ENCODE measurements at regions not wholly inside any gene's neighbourhood (a gene's known extent, or its start where the extent isn't known, plus 50 kb on each side); places are given as distances from the start of the nearest gene placed in this dataset.

DNA sequence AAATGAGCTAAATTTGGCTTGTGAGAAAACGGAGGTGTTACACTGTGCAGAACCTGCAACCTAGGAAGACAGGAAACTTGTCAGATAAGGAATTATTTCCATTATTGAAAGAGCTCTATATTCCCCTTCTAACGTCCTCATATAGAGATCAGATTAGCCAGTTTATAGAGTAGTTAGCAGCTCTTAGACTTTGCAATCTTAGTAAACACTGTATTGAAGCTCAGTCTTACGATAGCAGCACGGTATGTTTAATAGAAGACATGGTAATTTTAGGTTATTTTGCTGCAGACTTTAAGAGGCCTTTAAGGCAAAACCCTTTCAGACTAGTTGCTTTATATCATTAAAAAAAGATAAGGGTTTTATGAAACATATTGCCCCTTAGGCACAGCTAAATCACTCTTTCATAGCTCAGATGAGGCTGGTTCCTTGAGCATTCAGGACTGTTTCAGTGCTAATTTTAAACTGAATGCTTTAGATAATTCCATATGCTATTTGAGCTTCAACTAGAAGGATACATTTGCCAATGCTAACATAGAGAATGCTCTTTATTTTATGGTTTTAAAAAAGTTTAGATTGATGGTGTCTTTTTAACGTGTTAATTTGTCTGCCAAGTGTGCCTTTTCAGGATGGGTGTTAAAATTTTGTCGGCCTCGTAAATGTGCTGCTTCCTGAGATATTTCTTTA lies 234.3 kb downstream of the PYDC2 start:
- H3K9me3 ChIP-seq: no peaks in the 10 kb centered on the region
- H3K4me1 ChIP-seq: no peaks in the 10 kb centered on the region
- intact Hi-C loops (cut with DNase I; ENCODE audit: low total_unique reads): no loop called here
- H3K27me3 ChIP-seq: no peaks in the 10 kb centered on the region
- H3K4me3 ChIP-seq: no peak overlapping the region
- H3K27ac ChIP-seq: no peak overlapping the region
- TF ChIP-seq POLR2AphosphoS5 (IDR thresholded peaks at IDR 0.05): no peak
- no peak for TF ChIP-seq EP300 (IDR thresholded peaks at IDR 0.05)
- TF ChIP-seq, protein P1, sequence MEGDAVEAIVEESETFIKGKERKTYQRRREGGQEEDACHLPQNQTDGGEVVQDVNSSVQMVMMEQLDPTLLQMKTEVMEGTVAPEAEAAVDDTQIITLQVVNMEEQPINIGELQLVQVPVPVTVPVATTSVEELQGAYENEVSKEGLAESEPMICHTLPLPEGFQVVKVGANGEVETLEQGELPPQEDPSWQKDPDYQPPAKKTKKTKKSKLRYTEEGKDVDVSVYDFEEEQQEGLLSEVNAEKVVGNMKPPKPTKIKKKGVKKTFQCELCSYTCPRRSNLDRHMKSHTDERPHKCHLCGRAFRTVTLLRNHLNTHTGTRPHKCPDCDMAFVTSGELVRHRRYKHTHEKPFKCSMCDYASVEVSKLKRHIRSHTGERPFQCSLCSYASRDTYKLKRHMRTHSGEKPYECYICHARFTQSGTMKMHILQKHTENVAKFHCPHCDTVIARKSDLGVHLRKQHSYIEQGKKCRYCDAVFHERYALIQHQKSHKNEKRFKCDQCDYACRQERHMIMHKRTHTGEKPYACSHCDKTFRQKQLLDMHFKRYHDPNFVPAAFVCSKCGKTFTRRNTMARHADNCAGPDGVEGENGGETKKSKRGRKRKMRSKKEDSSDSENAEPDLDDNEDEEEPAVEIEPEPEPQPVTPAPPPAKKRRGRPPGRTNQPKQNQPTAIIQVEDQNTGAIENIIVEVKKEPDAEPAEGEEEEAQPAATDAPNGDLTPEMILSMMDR (IDR thresholded peaks at IDR 0.05): no peak
- no peak for TF ChIP-seq POLR2A (IDR thresholded peaks at IDR 0.05)
- no peak for DNase-seq
- no peaks in the 10 kb centered on the region for H3K36me3 ChIP-seq
- 46 to 55% (median 49%) methylated on average over 7 of the region's 7 CpGs for WGBS, 5 donors

DNA sequence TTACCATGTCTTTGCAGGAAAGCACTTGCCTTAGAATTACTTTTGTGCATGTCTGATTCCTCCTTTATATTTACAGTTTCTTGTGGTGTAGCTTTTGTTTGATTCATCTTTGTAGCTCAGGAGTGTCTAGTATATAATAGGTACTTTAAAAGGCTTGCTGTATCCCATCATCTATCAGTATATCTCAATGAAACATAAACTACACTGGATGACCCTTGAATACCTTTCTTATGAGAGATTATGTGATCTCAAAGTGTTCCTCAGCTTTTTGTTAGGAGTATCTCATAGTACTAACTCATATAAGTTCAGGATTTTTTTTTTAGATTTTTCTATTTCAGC lies 234.8 kb downstream of the PYDC2 start:
- no peak for DNase-seq
- no peaks in the 10 kb centered on the region for H3K4me1 ChIP-seq
- intact Hi-C loops (cut with DNase I; ENCODE audit: low total_unique reads): no loop called here
- TF ChIP-seq, protein P1 (IDR thresholded peaks at IDR 0.05): no peak
- TF ChIP-seq POLR2AphosphoS5 (IDR thresholded peaks at IDR 0.05) (no peak), POLR2A (IDR thresholded peaks at IDR 0.05) (no peak), EP300 (IDR thresholded peaks at IDR 0.05) (no peak)
- H3K36me3 ChIP-seq: no peaks in the 10 kb centered on the region
- H3K27ac ChIP-seq: no peak overlapping the region
- no peak overlapping the region for H3K4me3 ChIP-seq
- no peaks in the 10 kb centered on the region for H3K9me3 ChIP-seq
- H3K27me3 ChIP-seq: no peaks in the 10 kb centered on the region

DNA sequence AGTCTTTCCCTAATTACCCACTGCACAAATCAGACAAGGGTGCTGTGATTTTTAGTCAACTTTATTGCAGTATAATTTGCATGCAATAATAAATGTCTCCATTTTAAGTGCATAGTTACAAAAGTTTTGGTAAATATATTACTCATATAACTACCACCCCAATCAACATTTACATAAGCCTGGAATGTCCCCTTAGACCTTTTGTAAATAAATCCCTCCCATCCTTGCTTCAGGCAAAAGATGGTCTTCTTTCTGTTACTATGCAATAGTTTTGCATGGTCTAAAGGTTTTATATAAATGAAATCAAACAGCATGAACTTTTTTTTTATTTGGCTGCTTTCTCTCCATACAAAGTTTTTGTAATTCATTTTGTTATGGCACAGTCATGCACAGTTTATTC lies 235.4 kb downstream of the PYDC2 start:
- intact Hi-C loops (cut with DNase I; ENCODE audit: low total_unique reads): no loop called here
- no peak overlapping the region for H3K4me3 ChIP-seq
- no peaks in the 10 kb centered on the region for H3K36me3 ChIP-seq
- no peak overlapping the region for H3K27ac ChIP-seq
- TF ChIP-seq, protein P1 (IDR thresholded peaks at IDR 0.05): no peak
- TF ChIP-seq EP300 (IDR thresholded peaks at IDR 0.05) (no peak), POLR2A (IDR thresholded peaks at IDR 0.05) (no peak)
- H3K4me1 ChIP-seq: no peaks in the 10 kb centered on the region
- no peak for DNase-seq
- peaks cover 0 to under 1% (median under 1%) of the 10 kb centered on the region in 4 donors for H3K9me3 ChIP-seq
- H3K27me3 ChIP-seq: no peaks in the 10 kb centered on the region

DNA sequence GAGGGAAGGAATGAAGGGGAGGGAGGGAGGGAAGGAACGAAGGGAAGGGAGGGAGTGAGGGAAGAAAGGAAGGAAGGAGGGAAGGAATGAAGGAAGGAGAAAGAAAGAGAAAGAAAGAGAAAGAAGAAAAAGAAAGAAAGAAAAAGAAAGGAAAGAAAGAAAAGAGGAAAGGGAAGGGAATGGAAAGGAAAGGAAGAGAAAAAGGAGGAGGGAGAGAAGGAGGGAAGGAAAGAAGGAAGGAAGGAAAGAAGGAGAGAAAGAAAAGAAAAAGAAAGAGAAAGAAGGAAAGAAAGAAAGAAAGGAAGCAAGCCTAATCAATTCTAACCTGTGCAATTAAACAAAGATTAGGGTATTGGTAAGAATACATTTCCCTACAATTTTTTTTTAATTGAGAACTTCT lies 238.6 kb downstream of the PYDC2 start:
- TF ChIP-seq EP300 (IDR thresholded peaks at IDR 0.05) (no peak), POLR2A (IDR thresholded peaks at IDR 0.05) (no peak), POLR2AphosphoS5 (IDR thresholded peaks at IDR 0.05) (no peak)
- TF ChIP-seq, protein P1 (IDR thresholded peaks at IDR 0.05): no peak
- no peaks in the 10 kb centered on the region for H3K4me1 ChIP-seq
- 70 to 89% (median 81%) methylated on average over 1 of the region's 1 CpG for WGBS, 5 donors

More for the DNA sequence above, 238.6 kb downstream of the PYDC2 start:
- Histone ChIP-seq H3K4me3 (no peak overlapping the region), H3K27ac (no peak overlapping the region), H3K9me3 (peaks cover 0 to 29% (median 23%) of the 10 kb centered on the region in 4 donors), H3K36me3 (no peaks in the 10 kb centered on the region), H3K27me3 (no peaks in the 10 kb centered on the region)
- intact Hi-C loops (cut with DNase I; ENCODE audit: low total_unique reads): no loop called here
- DNase-seq: no peak

Data from stomach (tissue), 8 donors.